ENCODE measurements at regions not wholly inside any gene's neighbourhood (a gene's known extent, or its start where the extent isn't known, plus 50 kb on each side); places are given as distances from the start of the nearest gene placed in this dataset.
A peak's percentile ranks its signal among the peaks of the same experiment; 100 is the strongest.
"Not testable (repeated sequence)": the region's sequence is repeated elsewhere in the genome, so short reads cannot be mapped to it uniquely, and the experiment has no call there.

DNA sequence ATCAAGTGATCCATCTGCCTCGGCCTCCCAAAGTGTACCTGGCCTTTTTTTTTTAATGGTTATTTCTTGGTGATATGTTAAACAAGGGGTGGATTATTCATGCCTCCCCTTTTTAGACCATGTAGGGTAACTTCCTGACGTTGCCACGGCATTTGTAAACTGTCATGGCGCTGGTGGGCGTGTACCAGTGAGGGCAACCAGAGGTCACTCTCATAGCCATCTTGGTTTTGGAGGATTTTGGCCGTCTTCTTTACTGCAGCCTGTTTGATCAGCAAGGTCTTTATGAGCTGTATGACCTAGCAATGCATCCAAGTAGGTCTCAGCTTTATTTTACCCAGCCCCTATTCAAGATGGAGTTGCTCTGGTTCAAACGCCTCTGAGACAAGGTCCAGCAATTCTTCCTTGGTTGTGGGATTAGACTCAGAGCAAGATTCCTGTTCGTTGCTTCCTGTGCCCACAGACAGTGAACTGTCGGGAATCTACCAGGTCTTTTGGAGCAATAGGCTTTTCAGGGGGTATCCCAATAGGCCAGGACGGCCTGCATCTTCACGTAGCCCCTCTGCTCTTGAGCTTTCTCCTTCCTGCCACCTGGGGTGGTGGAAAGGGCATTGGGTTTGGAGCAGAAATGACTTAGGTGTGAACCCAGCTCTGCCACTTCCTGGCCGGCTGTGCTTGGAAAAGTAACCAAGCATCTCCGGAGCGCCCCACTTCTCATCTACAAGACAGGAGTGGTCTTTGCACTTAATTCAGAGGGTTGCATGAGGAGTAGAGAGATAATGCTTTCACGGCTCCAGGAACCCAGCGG, 52.9 kb upstream of the SEC14L1 start:
- no peak for DNase-seq

DNA sequence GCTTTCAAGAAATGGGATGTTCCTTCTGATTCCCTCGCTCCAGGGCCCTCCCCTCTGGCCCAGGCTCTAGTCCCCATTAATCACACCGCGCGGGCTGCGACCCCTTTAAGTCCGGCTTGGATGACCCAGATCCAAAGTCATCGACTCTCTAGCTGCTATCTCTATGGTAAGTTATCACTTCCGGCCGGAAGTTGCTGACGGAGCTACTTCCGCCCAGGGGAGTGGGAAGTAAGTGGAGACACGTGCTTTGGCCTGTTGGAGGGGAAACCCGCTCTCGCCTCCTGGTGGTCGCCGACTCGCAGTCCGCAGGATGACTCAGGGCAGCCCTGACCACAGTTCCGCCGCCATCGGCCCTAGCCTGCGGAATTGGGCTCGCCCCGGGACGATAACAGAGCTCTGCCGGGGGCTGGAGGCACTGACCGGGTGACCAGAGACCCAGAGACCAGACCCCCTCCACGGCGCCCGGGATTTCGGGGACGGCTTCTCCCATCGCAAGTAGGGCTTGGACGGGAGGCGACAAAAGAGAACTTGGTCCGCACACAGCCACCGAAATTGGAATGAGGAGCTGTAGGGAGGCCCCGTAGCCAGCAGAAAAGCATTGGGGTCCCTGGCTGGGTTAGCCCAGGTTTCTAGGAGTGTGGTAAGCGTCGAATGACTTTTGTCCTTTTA, 52.2 kb upstream of the SEC14L1 start:
- peak; percentile 85 for DNase-seq

DNA sequence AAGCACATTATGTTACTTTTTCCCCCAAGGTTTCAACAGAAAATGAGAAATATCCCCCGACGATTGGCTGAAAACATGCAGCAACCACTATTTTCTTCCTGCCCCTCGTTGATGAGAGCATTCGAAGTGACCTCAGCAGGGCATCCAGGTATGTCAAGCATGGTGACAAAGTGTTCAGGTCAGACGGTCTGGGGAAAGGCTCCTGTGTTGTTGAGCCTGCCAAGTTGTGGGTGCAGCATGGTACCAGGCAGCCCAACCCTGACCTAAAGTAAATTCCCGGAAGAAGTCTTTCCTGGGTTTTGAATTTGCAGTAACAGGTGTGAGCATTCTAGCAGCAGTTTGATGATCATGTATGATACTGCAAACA, 51.7 kb upstream of the SEC14L1 start:
- DNase-seq, result no peak

DNA sequence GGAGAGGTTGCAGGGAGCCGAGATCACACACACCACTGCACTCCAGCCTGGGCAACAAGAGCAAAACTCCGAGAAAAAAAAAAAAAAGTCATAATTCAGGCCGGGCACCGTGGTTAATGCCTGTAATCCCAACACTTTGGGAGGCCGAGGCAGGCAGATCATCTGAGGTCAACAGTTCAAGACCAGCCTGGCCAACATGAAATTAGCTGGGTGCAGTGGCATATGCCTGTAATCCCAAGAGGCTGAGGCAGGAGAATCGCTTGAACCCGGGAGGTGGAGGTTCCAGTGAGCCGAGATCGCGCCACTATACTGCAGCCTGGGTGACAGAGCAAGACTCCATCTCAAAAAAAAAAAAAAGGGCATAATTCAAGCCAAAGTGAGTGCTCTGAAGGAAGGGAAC, 50.8 kb upstream of the SEC14L1 start:
- not testable (repeated sequence) for DNase-seq

DNA sequence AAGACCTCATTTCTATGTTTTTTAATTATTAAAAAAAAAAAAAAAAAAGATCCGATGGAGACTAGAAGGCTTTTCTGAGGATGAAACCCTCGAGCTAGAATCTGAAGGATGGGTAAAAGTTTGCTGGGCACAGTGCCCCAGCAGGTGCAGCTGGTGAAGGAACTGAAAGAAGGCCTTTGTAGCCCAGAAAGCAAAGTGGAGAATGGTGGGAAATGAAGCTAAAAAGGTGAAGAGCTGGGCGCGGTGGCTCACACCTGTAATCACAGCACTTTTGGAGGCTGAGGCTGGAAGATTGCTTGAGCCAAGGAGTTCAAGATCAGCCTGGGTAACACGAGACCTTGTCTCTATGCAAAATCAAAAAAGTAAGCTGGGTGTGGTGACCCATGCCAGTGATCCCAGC, 50.3 kb upstream of the SEC14L1 start:
- DNase-seq, result no peak
